Naive thymus-derived CD4-positive, alpha-beta T cell (primary cell): ENCODE measurements at regions not wholly inside any gene's neighbourhood (a gene's known extent, or its start where the extent isn't known, plus 50 kb on each side); places are given as distances from the start of the nearest gene placed in this dataset.

ENCODE experiments used
- ATAC-seq: fragments of 150-1000 bp; cut with Tn5 transposase; 2 replicates; pipeline ENCODE4 v1.10.0; 2021; ENCODE audit warnings: mild to moderate bottlenecking, moderate library complexity
- CTCF ChIA-PET: fragments of 350-600 bp; sonication (Branson Sonifier 250); formaldehyde crosslinking; loops from one replicate; lab custom pipeline; 2021; ENCODE audit warnings: antibody characterized with exemption; lab: Charles Lee
- POLR2A ChIA-PET: fragments of 350-600 bp; sonication (Branson Sonifier 250); formaldehyde crosslinking; loops from one replicate; lab custom pipeline; 2021; ENCODE audit warnings: antibody characterized with exemption, inconsistent platforms; lab: Charles Lee
- DNase-seq, 9 donors: peaks; one replicate each; pipeline versions ENCODE4 v3.0.0 to v3.0.0-alpha.2; 2020 to 2022; ENCODE audit warnings: mixed read lengths in 1 of 9
- H3K27ac ChIP-seq: one replicate; pipeline ENCODE4 v1.7.0; 2013; ENCODE audit warnings: mild to moderate bottlenecking, low read depth, low read length, moderate library complexity
- H3K27me3 ChIP-seq, 2 donors: one replicate each; pipeline ENCODE4 v1.7.0; 2013; ENCODE audit warnings: low read length in 2 of 2, mild to moderate bottlenecking in 2 of 2, moderate library complexity in 2 of 2; ENCODE audit not compliant: control insufficient read depth in 2 of 2, insufficient read depth in 2 of 2
- H3K36me3 ChIP-seq, 3 experiments: 1 replicate in 2 of 3; 2 replicates in 1 of 3; pipeline ENCODE4 v1.7.0; 2013; ENCODE audit warnings: low read length in 3 of 3, mild to moderate bottlenecking in 3 of 3, moderate library complexity in 1 of 3; ENCODE audit not compliant: insufficient read depth in 3 of 3, control insufficient read depth in 2 of 3
- H3K4me1 ChIP-seq, 2 donors: one replicate each; pipeline ENCODE4 v1.7.0; 2013; ENCODE audit warnings: low read length in 2 of 2, mild to moderate bottlenecking in 2 of 2, moderate library complexity in 1 of 2; ENCODE audit not compliant: control insufficient read depth in 2 of 2, insufficient read depth in 2 of 2
- H3K4me3 ChIP-seq: 2 replicates; pipeline ENCODE4 v1.7.0; 2013; ENCODE audit warnings: mild to moderate bottlenecking, low read length
- H3K9me3 ChIP-seq, 3 experiments: 1 replicate in 2 of 3; 2 replicates in 1 of 3; pipeline ENCODE4 v1.7.0; 2013; ENCODE audit warnings: low read length in 3 of 3; ENCODE audit not compliant: control insufficient read depth in 2 of 3
- H3K27ac Mint-ChIP-seq, 9 donors: one replicate each; pipeline ENCODE4 v1.8.0; 2020 to 2022; ENCODE audit warnings: mixed read lengths in 9 of 9, mild to moderate bottlenecking in 8 of 9, moderate library complexity in 5 of 9, inconsistent platforms in 2 of 9
- H3K27me3 Mint-ChIP-seq, 5 donors: one replicate each; pipeline ENCODE4 v1.8.0; 2021 to 2022; ENCODE audit warnings: mixed read lengths in 5 of 5, mild to moderate bottlenecking in 1 of 5
- H3K36me3 Mint-ChIP-seq, 5 donors: one replicate each; pipeline ENCODE4 v1.8.0; 2020 to 2022; ENCODE audit warnings: mixed read lengths in 5 of 5, mild to moderate bottlenecking in 3 of 5, inconsistent platforms in 1 of 5
- H3K4me1 Mint-ChIP-seq, 7 donors: one replicate each; pipeline ENCODE4 v1.8.0; 2020 to 2022; ENCODE audit warnings: mixed read lengths in 7 of 7, mild to moderate bottlenecking in 3 of 7, inconsistent platforms in 1 of 7
- H3K4me3 Mint-ChIP-seq, 10 donors: one replicate each; pipeline ENCODE4 v1.8.0; 2020 to 2022; ENCODE audit warnings: mild to moderate bottlenecking in 10 of 10, mixed read lengths in 10 of 10, moderate library complexity in 6 of 10, inconsistent platforms in 2 of 10
- H3K9me3 Mint-ChIP-seq, 11 donors: one replicate each; pipeline ENCODE4 v1.8.0; 2020 to 2022; ENCODE audit warnings: mixed read lengths in 11 of 11, mild to moderate bottlenecking in 4 of 11, inconsistent platforms in 1 of 11, moderate library complexity in 1 of 11
- intact Hi-C, 2 donors: fragments of 100-400 bp; cut with micrococcal nuclease; formaldehyde crosslinking; loops; one replicate each; pipeline ENCODE4 v1.15.1; 2023

DNA sequence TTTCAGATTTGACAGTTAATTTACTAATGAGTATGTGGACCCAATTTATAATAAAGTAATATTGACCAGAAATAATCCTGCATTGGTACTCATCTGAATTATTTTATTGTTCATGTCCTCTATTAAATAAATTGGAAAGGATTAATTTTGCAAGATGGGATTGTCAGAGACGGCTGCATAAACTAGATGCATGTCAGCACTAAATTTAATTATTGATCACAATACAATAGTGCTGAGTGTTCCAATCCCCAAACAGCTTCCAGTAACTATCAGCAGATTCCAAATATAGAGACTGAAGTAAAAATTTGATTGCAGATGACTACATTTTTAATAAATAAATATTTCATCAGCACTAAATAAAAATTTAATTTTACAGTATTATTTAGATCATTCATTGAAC, 387.2 kb downstream of the GRB14 start:
- peaks cover 0 to 5% (median under 1%) of the 10 kb centered on the region in 11 donors for H3K9me3 Mint-ChIP-seq
- DNase-seq (no peak), ATAC-seq (no peak)
- ChIA-PET POLR2A (no interaction called here), CTCF (no interaction called here)
- no peaks in the 10 kb centered on the region for H3K4me1 ChIP-seq
- no peak overlapping the region for H3K4me3 ChIP-seq
- no peak overlapping the region for H3K4me3 Mint-ChIP-seq
- H3K36me3 Mint-ChIP-seq, result no peaks in the 10 kb centered on the region
- no peak overlapping the region for H3K27ac Mint-ChIP-seq
- H3K27ac ChIP-seq, result no peak overlapping the region
- no peaks in the 10 kb centered on the region for H3K36me3 ChIP-seq
- H3K4me1 Mint-ChIP-seq, result no peaks in the 10 kb centered on the region
- intact Hi-C loops, result no loop called here
- no peaks in the 10 kb centered on the region for H3K9me3 ChIP-seq
- no peaks in the 10 kb centered on the region for H3K27me3 Mint-ChIP-seq
- no peaks in the 10 kb centered on the region for H3K27me3 ChIP-seq

DNA sequence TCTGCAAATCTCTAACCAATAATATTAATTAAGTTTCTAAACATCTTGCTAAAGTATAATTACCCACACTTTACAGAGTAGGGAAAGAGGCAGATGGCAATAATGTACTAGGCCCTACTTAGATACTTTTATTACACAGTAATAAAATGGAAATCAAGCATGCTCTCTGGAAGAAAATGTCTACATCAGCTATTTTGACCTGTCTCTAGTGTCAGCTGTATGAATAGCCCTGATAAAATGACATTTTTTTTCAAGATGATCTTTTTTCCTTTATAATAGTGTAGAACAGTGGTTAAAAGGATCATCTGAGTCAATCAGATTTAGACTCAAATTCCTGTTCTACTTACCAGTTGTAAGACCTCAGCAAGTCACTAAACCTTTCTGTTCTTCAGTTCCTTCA, 397.3 kb downstream of the GRB14 start:
- ChIA-PET POLR2A (no interaction called here), CTCF (no interaction called here)
- H3K4me1 ChIP-seq, result no peaks in the 10 kb centered on the region
- Mint-ChIP-seq H3K4me1 (no peaks in the 10 kb centered on the region), H3K9me3 (peaks cover 0 to 23% (median 5%) of the 10 kb centered on the region in 11 donors), H3K36me3 (no peaks in the 10 kb centered on the region), H3K27ac (no peak overlapping the region), H3K27me3 (no peaks in the 10 kb centered on the region), H3K4me3 (no peak overlapping the region)
- no peaks in the 10 kb centered on the region for H3K27me3 ChIP-seq
- no peak overlapping the region for H3K4me3 ChIP-seq
- no peaks in the 10 kb centered on the region for H3K36me3 ChIP-seq
- intact Hi-C loops, result no loop called here
- H3K27ac ChIP-seq, result no peak overlapping the region
- no peak for ATAC-seq
- DNase-seq, result no peak
- no peaks in the 10 kb centered on the region for H3K9me3 ChIP-seq

DNA sequence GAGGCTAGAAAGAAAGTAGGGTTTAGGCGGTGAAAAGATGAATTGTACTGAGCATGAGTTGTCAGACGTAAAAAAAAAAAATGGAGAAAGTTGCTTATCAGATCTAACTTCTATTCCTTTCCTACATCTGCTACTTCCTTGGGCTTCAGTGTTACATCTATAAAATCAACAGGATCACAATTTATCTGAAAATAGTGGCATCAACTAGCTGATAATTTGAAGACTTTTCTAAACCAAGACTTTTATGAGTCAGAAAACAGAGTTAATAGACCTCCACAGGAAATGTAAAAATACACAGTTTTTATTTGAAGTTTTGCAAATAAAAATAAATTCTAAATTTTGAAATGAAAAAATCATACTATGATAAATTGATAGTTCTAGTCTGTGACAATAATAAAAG, 399.8 kb downstream of the GRB14 start:
- no peak for DNase-seq
- POLR2A ChIA-PET, result no interaction called here
- intact Hi-C loops, result no loop called here

DNA sequence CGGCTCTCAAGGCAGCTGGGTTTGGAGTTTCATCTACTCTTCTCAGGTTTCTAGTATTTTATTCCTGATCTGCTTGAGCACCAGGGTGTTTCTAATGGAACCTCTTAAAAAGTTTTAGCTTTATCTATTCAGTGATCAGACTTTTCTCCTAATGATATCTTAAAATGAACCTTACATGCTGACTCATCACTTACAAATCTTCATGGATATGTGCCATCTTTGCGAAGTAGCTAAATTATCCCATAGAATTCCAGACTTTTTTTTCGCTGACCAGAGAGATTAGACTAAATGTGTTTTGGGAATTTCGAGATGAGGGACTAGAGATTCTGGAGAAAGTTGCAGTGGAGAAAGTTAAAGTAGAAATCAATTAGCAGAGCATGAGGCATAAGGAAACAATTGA, 401.0 kb downstream of the GRB14 start:
- no peaks in the 10 kb centered on the region for H3K9me3 ChIP-seq
- no peaks in the 10 kb centered on the region for H3K4me1 ChIP-seq
- H3K4me1 Mint-ChIP-seq, result no peaks in the 10 kb centered on the region
- no peaks in the 10 kb centered on the region for H3K36me3 Mint-ChIP-seq
- DNase-seq (no peak), ATAC-seq (no peak)
- H3K9me3 Mint-ChIP-seq, result peaks cover 0 to 27% (median 2%) of the 10 kb centered on the region in 11 donors
- H3K27ac Mint-ChIP-seq, result no peak overlapping the region
- no peak overlapping the region for H3K27ac ChIP-seq
- no peaks in the 10 kb centered on the region for H3K27me3 ChIP-seq
- POLR2A ChIA-PET, result no interaction called here
- intact Hi-C loops, result no loop called here
- CTCF ChIA-PET, result no interaction called here
- no peaks in the 10 kb centered on the region for H3K36me3 ChIP-seq
- H3K4me3 Mint-ChIP-seq, result no peak overlapping the region
- H3K4me3 ChIP-seq, result no peak overlapping the region
- H3K27me3 Mint-ChIP-seq, result no peaks in the 10 kb centered on the region

More for the DNA sequence above, 399.8 kb downstream of the GRB14 start:
- no peak overlapping the region for H3K4me3 ChIP-seq
- no peaks in the 10 kb centered on the region for H3K27me3 ChIP-seq
- Mint-ChIP-seq H3K9me3 (peaks cover 0 to 32% (median 3%) of the 10 kb centered on the region in 11 donors), H3K36me3 (no peaks in the 10 kb centered on the region), H3K4me1 (no peaks in the 10 kb centered on the region), H3K27ac (no peak overlapping the region), H3K4me3 (no peak overlapping the region), H3K27me3 (no peaks in the 10 kb centered on the region)
- no peaks in the 10 kb centered on the region for H3K4me1 ChIP-seq
- no peaks in the 10 kb centered on the region for H3K36me3 ChIP-seq
- no peaks in the 10 kb centered on the region for H3K9me3 ChIP-seq
- CTCF ChIA-PET, result no interaction called here
- ATAC-seq, result no peak
- no peak overlapping the region for H3K27ac ChIP-seq

DNA sequence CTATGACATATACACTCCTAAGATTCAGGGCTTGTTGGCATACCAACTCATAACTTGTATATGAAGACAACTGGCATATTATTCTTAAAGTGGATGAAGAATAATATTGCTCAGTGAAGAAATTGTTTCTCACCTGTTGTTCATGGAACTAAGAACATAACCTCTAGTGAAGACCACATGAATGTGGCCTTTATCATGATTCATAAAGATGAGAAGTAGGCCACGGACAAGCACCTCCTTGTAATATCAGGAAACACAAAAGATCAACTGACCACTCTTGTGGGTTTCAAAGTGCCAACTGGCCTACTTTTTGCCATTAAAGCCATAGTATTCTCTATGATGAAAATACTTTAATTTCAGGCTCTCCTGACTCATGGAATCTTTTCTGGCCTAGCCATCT, 407.4 kb downstream of the GRB14 start:
- CTCF ChIA-PET, result no interaction called here
- H3K9me3 ChIP-seq, result no peaks in the 10 kb centered on the region
- Mint-ChIP-seq H3K27me3 (no peaks in the 10 kb centered on the region), H3K4me3 (no peak overlapping the region), H3K36me3 (no peaks in the 10 kb centered on the region), H3K9me3 (peaks cover 0 to 22% (median 3%) of the 10 kb centered on the region in 11 donors), H3K27ac (no peak overlapping the region), H3K4me1 (no peaks in the 10 kb centered on the region)
- H3K4me3 ChIP-seq, result no peak overlapping the region
- H3K36me3 ChIP-seq, result no peaks in the 10 kb centered on the region
- intact Hi-C loops, result no loop called here
- H3K27me3 ChIP-seq, result no peaks in the 10 kb centered on the region
- no peak overlapping the region for H3K27ac ChIP-seq
- DNase-seq (no peak), ATAC-seq (no peak)
- no peaks in the 10 kb centered on the region for H3K4me1 ChIP-seq
- POLR2A ChIA-PET, result no interaction called here

DNA sequence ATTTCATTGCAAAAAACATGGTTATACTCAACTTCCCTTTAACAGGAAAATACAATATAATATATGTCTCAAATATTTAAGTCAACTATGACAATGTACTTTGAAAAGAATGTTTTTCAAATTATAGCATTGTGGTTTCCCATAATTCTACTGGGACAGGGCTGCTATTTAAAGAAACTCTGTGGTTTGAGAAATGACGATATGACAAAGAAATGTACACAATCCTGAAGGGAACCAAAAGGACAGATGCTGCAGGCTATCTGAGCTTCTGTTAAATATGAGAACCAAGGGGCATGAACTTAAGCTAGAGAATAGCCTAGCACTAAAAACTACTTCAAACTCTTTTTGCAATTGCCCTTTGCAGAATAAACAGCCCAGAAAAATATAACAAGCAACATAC, 415.9 kb downstream of the GRB14 start:
- ChIA-PET POLR2A (no interaction called here), CTCF (no interaction called here)

DNA sequence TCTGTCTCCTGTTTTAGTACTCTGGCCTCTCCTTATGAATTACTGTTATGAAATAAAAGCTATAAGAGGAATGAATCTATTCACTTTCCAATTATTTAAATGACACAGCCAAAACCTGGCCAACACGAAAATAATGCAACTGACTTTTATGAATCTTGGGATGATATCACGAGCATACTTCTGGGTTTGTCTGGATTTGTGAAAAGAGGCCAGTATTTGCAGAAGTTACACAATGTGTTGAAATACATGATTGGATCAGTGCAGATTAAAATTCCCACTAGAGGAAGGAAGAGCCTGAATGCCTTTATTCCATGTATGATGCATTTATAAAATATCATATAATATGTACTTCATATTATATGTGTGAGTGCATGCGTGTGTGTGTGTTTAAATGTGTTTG, 418.2 kb downstream of the GRB14 start:
- no peaks in the 10 kb centered on the region for H3K27me3 Mint-ChIP-seq
- ChIA-PET CTCF (no interaction called here), POLR2A (no interaction called here)
- peaks cover 0 to 10% (median 0%) of the 10 kb centered on the region in 11 donors for H3K9me3 Mint-ChIP-seq
- no peak for DNase-seq
- Histone ChIP-seq H3K9me3 (no peaks in the 10 kb centered on the region), H3K27me3 (no peaks in the 10 kb centered on the region), H3K36me3 (no peaks in the 10 kb centered on the region), H3K4me1 (no peaks in the 10 kb centered on the region), H3K27ac (no peak overlapping the region), H3K4me3 (no peak overlapping the region)
- no peak for ATAC-seq
- H3K27ac Mint-ChIP-seq, result no peak overlapping the region
- intact Hi-C loops, result no loop called here
- H3K4me3 Mint-ChIP-seq, result no peak overlapping the region
- H3K36me3 Mint-ChIP-seq, result no peaks in the 10 kb centered on the region
- no peaks in the 10 kb centered on the region for H3K4me1 Mint-ChIP-seq

More for the DNA sequence above, 415.9 kb downstream of the GRB14 start:
- Histone ChIP-seq H3K9me3 (no peaks in the 10 kb centered on the region), H3K36me3 (no peaks in the 10 kb centered on the region), H3K27me3 (no peaks in the 10 kb centered on the region), H3K4me1 (no peaks in the 10 kb centered on the region), H3K4me3 (no peak overlapping the region), H3K27ac (no peak overlapping the region)
- Mint-ChIP-seq H3K4me3 (no peak overlapping the region), H3K9me3 (peaks cover 0 to 10% (median 3%) of the 10 kb centered on the region in 11 donors), H3K36me3 (no peaks in the 10 kb centered on the region), H3K27ac (no peak overlapping the region), H3K27me3 (no peaks in the 10 kb centered on the region), H3K4me1 (no peaks in the 10 kb centered on the region)
- intact Hi-C loops, result no loop called here
- ATAC-seq (no peak), DNase-seq (no peak)
